Ishikawa (cell line): ENCODE measurements at regions not wholly inside any gene's neighbourhood (a gene's known extent, or its start where the extent isn't known, plus 50 kb on each side); places are given as distances from the start of the nearest gene placed in this dataset.

Experiments used
- FOXM1 ChIP-seq: IDR thresholded peaks from 2 replicates; pipeline ENCODE4 v1.6.1; 2012; ENCODE audit warnings: low read depth, borderline replicate concordance
- MAX ChIP-seq: IDR thresholded peaks from 2 replicates; pipeline ENCODE4 v1.6.1; 2012
- TCF12 ChIP-seq: IDR thresholded peaks from 2 replicates; pipeline ENCODE4 v1.6.1; 2012; ENCODE audit warnings: low read depth
- YY1 ChIP-seq: IDR thresholded peaks from 2 replicates; pipeline ENCODE4 v1.6.1; 2012; ENCODE audit warnings: low read depth

- TF ChIP-seq YY1, result no peak
- no peak for TF ChIP-seq MAX
- no peak for TF ChIP-seq FOXM1
- TF ChIP-seq TCF12, result no peak
Observed at GRCh38 chr2:146450131-146450530, 1394.7 kb upstream of the ACVR2A start.
